GM12878 (cell line): ENCODE measurements at regions not wholly inside any gene's neighbourhood (a gene's known extent, or its start where the extent isn't known, plus 50 kb on each side); places are given as distances from the start of the nearest gene placed in this dataset.

Experiments
- ATAC-seq: fragments of 200-7000 bp; cut with Tn5 transposase; 3 replicates; pipeline ENCODE4 v1.9.1; 2020; ENCODE audit warnings: mild to moderate bottlenecking, moderate library complexity
- BruUV-seq: library from RNA; stranded (reverse); fragments of 400-500 nt; replicated peaks from 2 replicates; lab custom pipeline; 2021; lab: Mats Ljungman, UMichigan
- CTCF ChIA-PET: fragments of 300-600 bp; sonication (Branson Sonifier 250); formaldehyde crosslinking; extraction: SDS; loops from one replicate; lab custom pipeline; 2021; ENCODE audit warnings: inconsistent platforms; lab: Yijun Ruan, JAX
- POLR2A ChIA-PET: fragments of 350-600 bp; formaldehyde crosslinking; extraction: SDS; loops from one replicate; lab custom pipeline; 2021; ENCODE audit warnings: inconsistent platforms; lab: Charles Lee
- RAD21 ChIA-PET: fragments of 300-600 bp; sonication (Branson Sonifier 250); formaldehyde crosslinking; loops from one replicate; lab custom pipeline; 2023; ENCODE audit warnings: antibody characterized with exemption; ENCODE audit not compliant: unreplicated experiment; lab: Charles Lee
- SMC1A ChIA-PET: fragments of 300-600 bp; sonication (Branson Sonifier 250); formaldehyde crosslinking; loops from one replicate; lab custom pipeline; 2023; ENCODE audit not compliant: unreplicated experiment, uncharacterized antibody; lab: Charles Lee
- DNase-seq: peaks from one replicate; pipeline ENCODE4 v3.0.0-alpha.2; 2011; ENCODE audit warnings: low read depth, low spot score
- FAIRE-seq: peaks from 3 replicates; lab custom pipeline; 2011; peaks lifted over from hg19 to GRCh38; lab: Jason Lieb, UNC
- H2AFZ ChIP-seq: 2 replicates; pipeline ENCODE4 v1.6.0; 2011; ENCODE audit warnings: low read depth, low read length, control low read depth; ENCODE audit not compliant: control insufficient read depth
- H3K27ac ChIP-seq: 2 replicates; pipeline ENCODE4 v1.5.1; 2011; ENCODE audit warnings: control low read depth; ENCODE audit not compliant: control insufficient read depth, insufficient read depth
- H3K27me3 ChIP-seq, 2 experiments: replicated peaks in 1 of 2; 2 replicates each; pipeline versions ENCODE4 v1.6.0 to v1.6.1; 2011; ENCODE audit warnings: low read length in 1 of 2; ENCODE audit not compliant: control insufficient read depth in 2 of 2, insufficient read depth in 2 of 2
- H3K36me3 ChIP-seq, 2 experiments: 2 replicates each; pipeline ENCODE4 v1.5.1; 2011; ENCODE audit warnings: low read length in 1 of 2; ENCODE audit not compliant: control insufficient read depth in 2 of 2, insufficient read depth in 2 of 2
- H3K4me1 ChIP-seq: 2 replicates; pipeline ENCODE4 v1.6.1; 2011; ENCODE audit warnings: mild to moderate bottlenecking, low read length, moderate library complexity, mixed read lengths; ENCODE audit not compliant: control insufficient read depth, insufficient read depth
- H3K4me2 ChIP-seq: 2 replicates; pipeline ENCODE4 v1.6.0; 2011; ENCODE audit warnings: control low read depth; ENCODE audit not compliant: control insufficient read depth, insufficient read depth
- H3K4me3 ChIP-seq: fragments of 200-600 bp; sonication (generic); 2 replicates; pipeline ENCODE4 v1.5.1; 2016
- H3K79me2 ChIP-seq: 2 replicates; pipeline ENCODE4 v1.6.0; 2011; ENCODE audit warnings: low read length; ENCODE audit not compliant: control insufficient read depth, insufficient read depth
- H3K9ac ChIP-seq: 2 replicates; pipeline ENCODE4 v1.8.0; 2011; ENCODE audit warnings: low read length, control low read depth, mixed read lengths; ENCODE audit not compliant: control insufficient read depth, insufficient read depth
- H3K9me3 ChIP-seq: replicated peaks from 3 replicates; pipeline ENCODE4 v1.5.1; 2011; ENCODE audit warnings: mild to moderate bottlenecking, low read length; ENCODE audit not compliant: control insufficient read depth, insufficient read depth
- H4K20me1 ChIP-seq: 2 replicates; pipeline ENCODE4 v1.6.0; 2011; ENCODE audit not compliant: control insufficient read depth, insufficient read depth
- BCL11A ChIP-seq: IDR thresholded peaks from 2 replicates; pipeline ENCODE4 v1.6.1; 2011; ENCODE audit warnings: low read depth, low read length
- CBX5 ChIP-seq: sonication (generic); IDR thresholded peaks from 2 replicates; pipeline ENCODE4 v1.6.1; 2016; ENCODE audit warnings: low read depth, moderate library complexity, mild to moderate bottlenecking, inconsistent platforms
- CEBPB ChIP-seq, 2 experiments: fragments of 150-350 bp in 1 of 2; IDR thresholded peaks; 2 replicates each; pipeline ENCODE4 v1.6.1; 2012 to 2014; ENCODE audit warnings: low read depth in 2 of 2, low read length in 2 of 2, borderline replicate concordance in 1 of 2, inconsistent platforms in 1 of 2
- FOS ChIP-seq: IDR thresholded peaks from 3 replicates; pipeline ENCODE4 v1.6.1; 2011; ENCODE audit warnings: borderline replicate concordance; ENCODE audit not compliant: insufficient read length; ENCODE audit errors: extremely low read depth
- MYB ChIP-seq: fragments of 150-350 bp; IDR thresholded peaks from 2 replicates; pipeline ENCODE4 v1.6.1; 2014; ENCODE audit warnings: mild to moderate bottlenecking, low read depth, low read length, borderline replicate concordance
- SIN3A ChIP-seq: IDR thresholded peaks from 2 replicates; pipeline ENCODE4 v1.6.1; 2012; ENCODE audit warnings: low read depth, low read length, improper control_type of control experiment
- SUZ12 ChIP-seq: fragments of 200-600 bp; sonication (generic); IDR thresholded peaks from one replicate; pipeline ENCODE4 v1.6.1; 2018; ENCODE audit warnings: antibody characterized with exemption, mild to moderate bottlenecking; ENCODE audit not compliant: unreplicated experiment
- TBL1XR1 ChIP-seq: IDR thresholded peaks from 2 replicates; pipeline ENCODE4 v1.6.1; 2012; ENCODE audit warnings: low read depth, low read length, improper control_type of control experiment
- ZNF687 ChIP-seq: fragments of 450-650 bp; IDR thresholded peaks from 2 replicates; pipeline ENCODE4 v1.6.1; 2017; ENCODE audit warnings: mild to moderate bottlenecking, moderate library complexity
- WGBS: methylation state at CpG from one replicate; pipeline ENCODE4 v1.1.6; 2016; ENCODE audit warnings: low lambda C conversion rate; ENCODE audit not compliant: insufficient replicate concordance, insufficient coverage; ENCODE audit errors: missing lambda C conversion rate; 5-methylcytosine and 5-hydroxymethylcytosine counted together
- in situ Hi-C: fragments of 300-500 bp; cut with MboI; formaldehyde crosslinking; loops from 9 replicates; pipeline ENCODE4 v1.14.3; 2018; ENCODE audit warnings: mixed read lengths
- intact Hi-C: fragments of 100-400 bp; cut with micrococcal nuclease; formaldehyde crosslinking; loops from one replicate; pipeline ENCODE4 v1.14.2; 2022; ENCODE audit not compliant: unreplicated experiment
- TF ChIP-seq, protein P1 (sequence below): IDR thresholded peaks from 2 replicates; pipeline ENCODE4 v1.6.1; 2012; ENCODE audit warnings: improper control_type of control experiment, low read depth, low read length; ENCODE audit not compliant: insufficient replicate concordance
- TF ChIP-seq, protein P2 (sequence below): IDR thresholded peaks from 2 replicates; pipeline ENCODE4 v1.6.1; 2011; ENCODE audit warnings: low read depth, mild to moderate bottlenecking, low read length, moderate library complexity, borderline replicate concordance; ENCODE audit errors: extremely low read depth
- TF ChIP-seq, protein P3 (sequence below): IDR thresholded peaks from 2 replicates; pipeline ENCODE4 v1.6.1; 2012; ENCODE audit warnings: low read length, inconsistent platforms

- no TSS peak for BruUV-seq
- peak; percentile 7 for FAIRE-seq
Measured at GRCh38 chr4:147307896-147308674, 172.8 kb upstream of the EDNRA start.

More at GRCh38 chr4:147307896-147308674, 172.8 kb upstream of the EDNRA start:
- Histone ChIP-seq H3K4me1 (no peaks in the 10 kb centered on the region), H3K9ac (no peak overlapping the region), H2AFZ (no peak overlapping the region), H3K36me3 (no peaks in the 10 kb centered on the region), H3K27me3 (no peaks in the 10 kb centered on the region), H3K9me3 (no peaks in the 10 kb centered on the region), H3K4me3 (no peak overlapping the region), H4K20me1 (no peaks in the 10 kb centered on the region), H3K27ac (no peak overlapping the region), H3K79me2 (no peaks in the 10 kb centered on the region), H3K4me2 (no peak overlapping the region)
- intact Hi-C loops (no loop called here), in situ Hi-C loops (no loop called here)
- TF ChIP-seq MYB (no peak), FOS (no peak), CEBPB (IDR thresholded peaks at IDR 0.05; ENCODE audit: borderline replicate concordance in 1 of 2, low read depth in 2 of 2, low read length in 2 of 2) (no peak), TBL1XR1 (no peak), SUZ12 (no peak), CBX5 (no peak), SIN3A (no peak), BCL11A (no peak), ZNF687 (no peak)
- TF ChIP-seq, protein P1, sequence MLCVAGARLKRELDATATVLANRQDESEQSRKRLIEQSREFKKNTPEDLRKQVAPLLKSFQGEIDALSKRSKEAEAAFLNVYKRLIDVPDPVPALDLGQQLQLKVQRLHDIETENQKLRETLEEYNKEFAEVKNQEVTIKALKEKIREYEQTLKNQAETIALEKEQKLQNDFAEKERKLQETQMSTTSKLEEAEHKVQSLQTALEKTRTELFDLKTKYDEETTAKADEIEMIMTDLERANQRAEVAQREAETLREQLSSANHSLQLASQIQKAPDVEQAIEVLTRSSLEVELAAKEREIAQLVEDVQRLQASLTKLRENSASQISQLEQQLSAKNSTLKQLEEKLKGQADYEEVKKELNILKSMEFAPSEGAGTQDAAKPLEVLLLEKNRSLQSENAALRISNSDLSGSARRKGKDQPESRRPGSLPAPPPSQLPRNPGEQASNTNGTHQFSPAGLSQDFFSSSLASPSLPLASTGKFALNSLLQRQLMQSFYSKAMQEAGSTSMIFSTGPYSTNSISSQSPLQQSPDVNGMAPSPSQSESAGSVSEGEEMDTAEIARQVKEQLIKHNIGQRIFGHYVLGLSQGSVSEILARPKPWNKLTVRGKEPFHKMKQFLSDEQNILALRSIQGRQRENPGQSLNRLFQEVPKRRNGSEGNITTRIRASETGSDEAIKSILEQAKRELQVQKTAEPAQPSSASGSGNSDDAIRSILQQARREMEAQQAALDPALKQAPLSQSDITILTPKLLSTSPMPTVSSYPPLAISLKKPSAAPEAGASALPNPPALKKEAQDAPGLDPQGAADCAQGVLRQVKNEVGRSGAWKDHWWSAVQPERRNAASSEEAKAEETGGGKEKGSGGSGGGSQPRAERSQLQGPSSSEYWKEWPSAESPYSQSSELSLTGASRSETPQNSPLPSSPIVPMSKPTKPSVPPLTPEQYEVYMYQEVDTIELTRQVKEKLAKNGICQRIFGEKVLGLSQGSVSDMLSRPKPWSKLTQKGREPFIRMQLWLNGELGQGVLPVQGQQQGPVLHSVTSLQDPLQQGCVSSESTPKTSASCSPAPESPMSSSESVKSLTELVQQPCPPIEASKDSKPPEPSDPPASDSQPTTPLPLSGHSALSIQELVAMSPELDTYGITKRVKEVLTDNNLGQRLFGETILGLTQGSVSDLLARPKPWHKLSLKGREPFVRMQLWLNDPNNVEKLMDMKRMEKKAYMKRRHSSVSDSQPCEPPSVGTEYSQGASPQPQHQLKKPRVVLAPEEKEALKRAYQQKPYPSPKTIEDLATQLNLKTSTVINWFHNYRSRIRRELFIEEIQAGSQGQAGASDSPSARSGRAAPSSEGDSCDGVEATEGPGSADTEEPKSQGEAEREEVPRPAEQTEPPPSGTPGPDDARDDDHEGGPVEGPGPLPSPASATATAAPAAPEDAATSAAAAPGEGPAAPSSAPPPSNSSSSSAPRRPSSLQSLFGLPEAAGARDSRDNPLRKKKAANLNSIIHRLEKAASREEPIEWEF, result no peak
- TF ChIP-seq, protein P2, sequence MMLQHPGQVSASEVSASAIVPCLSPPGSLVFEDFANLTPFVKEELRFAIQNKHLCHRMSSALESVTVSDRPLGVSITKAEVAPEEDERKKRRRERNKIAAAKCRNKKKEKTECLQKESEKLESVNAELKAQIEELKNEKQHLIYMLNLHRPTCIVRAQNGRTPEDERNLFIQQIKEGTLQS, result no peak
- TF ChIP-seq, protein P3, sequence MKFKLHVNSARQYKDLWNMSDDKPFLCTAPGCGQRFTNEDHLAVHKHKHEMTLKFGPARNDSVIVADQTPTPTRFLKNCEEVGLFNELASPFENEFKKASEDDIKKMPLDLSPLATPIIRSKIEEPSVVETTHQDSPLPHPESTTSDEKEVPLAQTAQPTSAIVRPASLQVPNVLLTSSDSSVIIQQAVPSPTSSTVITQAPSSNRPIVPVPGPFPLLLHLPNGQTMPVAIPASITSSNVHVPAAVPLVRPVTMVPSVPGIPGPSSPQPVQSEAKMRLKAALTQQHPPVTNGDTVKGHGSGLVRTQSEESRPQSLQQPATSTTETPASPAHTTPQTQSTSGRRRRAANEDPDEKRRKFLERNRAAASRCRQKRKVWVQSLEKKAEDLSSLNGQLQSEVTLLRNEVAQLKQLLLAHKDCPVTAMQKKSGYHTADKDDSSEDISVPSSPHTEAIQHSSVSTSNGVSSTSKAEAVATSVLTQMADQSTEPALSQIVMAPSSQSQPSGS, result no peak
- ChIA-PET SMC1A (interaction anchor here (0.8 kb wide), 1 partner anchor 10 kb away, joined by 3 read pairs; no protein-coding TSS in a partner anchor), POLR2A (no interaction called here), RAD21 (no interaction called here), CTCF (no interaction called here)
- 17% methylated on average over 5 of the region's 5 CpGs for WGBS
- ATAC-seq, result no peak
- no peak for DNase-seq
